GM19468 (cell line): ENCODE measurements at regions not wholly inside any gene's neighbourhood (a gene's known extent, or its start where the extent isn't known, plus 50 kb on each side); places are given as distances from the start of the nearest gene placed in this dataset.

ENCODE experiments used
- ATAC-seq: cut with Tn5 transposase; IDR thresholded peaks from one replicate; pipeline ENCODE4 v1.9.1; 2021; ENCODE audit warnings: mild to moderate bottlenecking, moderate library complexity, moderate number of reproducible peaks; ENCODE audit not compliant: unreplicated experiment; ENCODE audit errors: extremely low read depth

DNA sequence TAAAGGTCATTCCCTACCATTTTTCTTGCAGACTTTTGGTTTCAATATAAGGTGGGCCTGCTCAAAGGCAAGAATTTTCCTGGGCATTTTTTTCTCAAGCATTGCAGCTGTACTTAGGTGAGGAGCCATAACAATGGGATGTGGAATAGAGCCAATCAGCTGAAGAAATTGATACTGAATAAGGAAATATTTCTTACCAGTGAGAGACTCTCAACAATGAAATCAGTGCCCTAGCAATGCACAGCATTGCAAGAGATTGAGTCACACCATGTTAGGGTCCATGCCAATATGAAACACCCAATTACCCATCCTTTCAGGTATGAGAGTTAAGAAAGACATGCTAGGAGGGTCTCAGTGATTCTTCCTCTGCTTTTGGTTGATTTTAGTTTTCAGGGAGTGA lies 237.6 kb downstream of the SOX9 start:
- no peak for ATAC-seq

GRCh38 chr17:72359274-72359673 lies 238.5 kb downstream of the SOX9 start:
- ATAC-seq: no peak

GRCh38 chr17:72359811-72360210 lies 239.0 kb downstream of the SOX9 start:
- no peak for ATAC-seq

GRCh38 chr17:72360386-72360940 lies 239.6 kb downstream of the SOX9 start:
- no peak for ATAC-seq

- ATAC-seq: no peak
These were observed 241.1 kb downstream of the SOX9 start for GRCh38 chr17:72361892-72362291.

DNA sequence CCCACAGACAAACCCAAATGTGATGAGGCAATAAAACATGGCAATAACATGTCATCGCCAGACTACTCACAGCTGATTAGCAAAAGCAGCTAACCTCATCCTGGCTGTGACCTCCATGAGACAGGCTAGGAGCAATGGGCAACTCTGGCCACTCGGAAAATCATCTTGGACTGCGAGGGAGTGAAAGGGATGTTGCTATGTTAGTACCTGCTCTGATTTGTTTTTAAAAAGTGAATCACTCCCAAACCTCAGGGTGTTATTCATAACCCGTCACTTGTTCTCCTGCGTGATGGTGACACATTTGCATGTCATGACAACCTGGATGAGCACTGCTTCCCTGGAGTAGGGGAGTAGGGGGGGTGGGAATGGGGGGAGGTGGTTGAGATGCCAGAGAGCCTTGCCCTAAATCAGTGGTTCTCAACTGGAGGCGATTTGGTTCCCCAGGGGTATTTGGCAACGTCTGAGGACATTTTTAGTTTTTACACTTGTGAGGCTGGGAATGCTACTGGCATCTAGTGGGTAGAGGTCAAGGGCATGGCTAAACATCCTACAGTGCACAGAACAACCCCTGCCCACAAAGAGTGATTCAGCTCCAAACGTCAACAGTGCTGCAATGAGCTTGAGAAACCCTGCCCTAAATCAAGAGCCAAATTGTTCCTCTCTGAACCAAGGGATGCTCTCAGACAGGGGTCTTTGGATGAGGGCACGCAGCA lies 241.7 kb downstream of the SOX9 start:
- no peak for ATAC-seq

DNA sequence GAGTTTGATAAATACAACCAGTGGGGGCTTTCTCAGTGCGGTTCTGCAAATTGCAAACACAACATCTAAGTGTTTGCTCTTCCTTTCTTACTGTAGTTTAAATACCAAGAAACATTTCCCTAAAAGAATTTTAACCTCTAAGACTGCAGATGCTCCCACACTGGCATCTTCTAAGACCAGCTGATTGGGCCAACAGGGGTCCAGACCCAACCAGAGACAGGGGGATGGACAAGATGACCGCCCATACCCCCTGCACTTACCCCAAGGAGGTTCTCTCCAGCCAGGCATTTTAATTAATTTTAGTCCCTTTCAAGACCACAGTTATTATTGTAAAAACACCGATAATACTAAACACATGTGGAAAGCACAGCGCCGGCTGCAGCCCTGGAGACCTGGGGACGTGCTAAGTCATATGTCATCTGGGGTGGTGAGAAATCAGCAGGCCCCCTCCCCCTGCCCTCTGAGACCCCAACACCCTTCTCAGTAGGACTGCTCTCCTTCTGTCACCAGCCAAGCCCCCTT lies 242.3 kb downstream of the SOX9 start:
- ATAC-seq: no peak

GRCh38 chr17:72365857-72366414 lies 245.1 kb downstream of the SOX9 start:
- no peak for ATAC-seq

- no peak for ATAC-seq
These were observed 245.8 kb downstream of the SOX9 start for GRCh38 chr17:72366626-72367025.

GRCh38 chr17:72368191-72368590 lies 247.4 kb downstream of the SOX9 start:
- ATAC-seq: no peak

DNA sequence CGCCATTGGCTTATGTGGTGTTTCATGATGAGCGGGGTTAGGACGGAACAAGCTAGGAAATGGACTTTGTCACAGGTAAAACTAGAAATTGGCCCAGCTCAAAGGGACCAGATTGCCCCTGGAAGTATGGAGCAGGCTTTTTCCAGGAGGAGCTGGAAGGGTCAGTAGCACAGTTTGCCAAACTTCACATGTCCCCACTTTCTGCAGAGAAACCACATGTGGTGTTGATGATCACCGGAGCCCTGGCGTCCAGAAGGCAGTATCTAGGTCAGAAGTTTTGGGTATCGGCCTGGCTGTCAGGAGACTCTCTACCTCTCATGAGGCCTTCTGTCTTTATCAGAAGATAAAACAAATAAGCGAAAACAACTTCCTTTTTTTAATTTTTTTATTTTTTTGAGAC lies 248.5 kb downstream of the SOX9 start:
- ATAC-seq: no peak

GRCh38 chr17:72370819-72371218 lies 250.0 kb downstream of the SOX9 start:
- no peak for ATAC-seq

- no peak for ATAC-seq
These were observed 251.4 kb downstream of the SOX9 start for GRCh38 chr17:72372185-72372584.

DNA sequence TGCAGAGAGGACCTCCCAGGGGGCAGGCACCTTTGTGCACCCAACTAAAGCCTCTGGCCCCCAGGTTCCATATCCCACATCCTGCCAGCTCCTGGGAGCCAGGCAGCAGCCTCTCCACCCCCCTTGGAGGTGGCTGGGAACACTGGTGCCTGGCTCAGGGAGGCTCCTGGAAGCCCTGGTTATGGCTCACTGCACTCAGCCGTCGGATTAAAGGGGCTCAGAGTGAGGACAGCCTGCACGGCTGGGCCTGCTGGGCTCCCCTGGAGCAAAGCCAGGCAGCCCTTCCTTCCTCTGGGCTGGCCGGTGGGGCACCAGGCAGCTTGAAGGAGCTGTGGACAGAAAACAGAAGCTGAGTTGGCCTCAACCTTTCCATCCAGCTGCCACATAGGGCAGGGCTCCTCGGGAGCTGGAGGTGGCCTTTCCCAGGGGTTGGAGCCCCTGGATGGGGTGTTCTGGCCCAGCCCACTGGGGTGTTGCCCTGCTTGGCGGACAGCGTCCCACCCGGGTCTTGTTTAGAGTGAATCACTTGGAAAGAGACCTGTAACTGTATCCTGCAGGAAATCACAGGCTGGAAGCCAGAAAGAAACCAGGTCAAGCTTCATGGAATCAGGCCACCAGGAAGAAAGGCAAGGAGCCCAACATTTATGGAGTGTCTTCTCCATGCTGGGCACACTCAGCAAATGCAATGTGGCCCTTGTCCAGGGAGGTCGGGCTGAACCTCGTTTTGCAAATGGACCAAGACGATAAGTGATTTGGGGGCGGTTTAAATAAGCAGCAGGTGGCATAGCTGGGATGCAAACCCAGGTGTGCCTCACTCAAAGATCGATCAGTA lies 253.3 kb downstream of the SOX9 start:
- ATAC-seq: no peak

GRCh38 chr17:72376526-72377345 lies 255.9 kb downstream of the SOX9 start:
- no peak for ATAC-seq

DNA sequence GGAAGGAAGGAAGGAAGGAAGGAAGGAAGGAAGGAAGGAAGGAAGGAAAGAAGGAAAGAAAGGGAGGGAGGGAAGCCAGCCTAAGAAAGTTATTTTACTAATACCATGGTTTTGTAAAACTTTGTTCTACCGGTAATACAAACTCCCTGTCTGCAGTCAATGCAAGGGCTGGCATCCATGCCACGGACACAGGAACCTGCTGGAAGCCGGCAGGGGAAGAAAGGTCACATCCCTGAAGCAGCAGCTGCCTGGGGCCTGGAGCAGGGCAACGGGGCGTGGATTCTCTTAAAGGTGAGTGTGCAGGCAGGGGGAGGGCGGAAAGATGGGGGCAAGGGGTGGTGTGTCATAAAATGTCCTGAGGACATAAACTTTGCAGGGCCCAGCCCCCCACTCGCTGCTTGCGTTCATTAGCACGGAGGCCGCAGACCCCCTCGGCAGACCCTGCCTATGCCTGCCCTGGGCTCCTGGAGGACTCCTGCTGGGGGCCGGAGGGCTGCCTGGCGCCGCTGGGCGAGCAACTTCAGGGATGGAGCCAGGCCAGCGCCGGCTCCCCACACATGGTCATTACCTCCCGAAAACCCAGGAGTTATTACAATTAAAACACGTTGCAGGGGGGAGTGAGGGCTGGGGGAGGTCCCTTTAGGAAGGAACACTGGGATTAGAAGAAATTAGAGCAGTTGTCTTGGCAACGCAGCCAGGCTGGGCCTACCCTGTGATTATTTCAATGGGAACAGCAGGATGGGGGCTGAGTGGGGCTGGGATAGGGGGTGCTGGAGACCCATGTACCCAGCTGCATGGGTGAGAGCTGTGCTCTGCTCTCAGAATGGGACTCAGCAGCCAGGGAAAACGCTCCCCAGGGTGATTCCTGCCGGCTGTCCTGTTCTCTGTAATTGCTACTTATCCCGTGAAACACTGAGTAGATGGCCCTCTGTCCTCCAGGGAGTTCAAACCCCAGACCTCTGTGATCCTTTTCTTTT lies 257.9 kb downstream of the SOX9 start:
- no peak for ATAC-seq

- ATAC-seq: no peak
These were observed 258.7 kb downstream of the SOX9 start for GRCh38 chr17:72379516-72379915.

GRCh38 chr17:72380120-72380519 lies 259.3 kb downstream of the SOX9 start:
- no peak for ATAC-seq

GRCh38 chr17:72380737-72381136 lies 259.9 kb downstream of the SOX9 start:
- ATAC-seq: no peak
